GM13977 (cell line): ENCODE measurements at regions not wholly inside any gene's neighbourhood (a gene's known extent, or its start where the extent isn't known, plus 50 kb on each side); places are given as distances from the start of the nearest gene placed in this dataset.
"Not testable (repeated sequence)": the region's sequence is repeated elsewhere in the genome, so short reads cannot be mapped to it uniquely, and the experiment has no call there.

Source experiments
- DNase-seq: peaks from one replicate; pipeline ENCODE4 v3.0.0; 2012; ENCODE audit warnings: low spot score
- CTCF ChIP-seq: IDR thresholded peaks from 2 replicates; pipeline ENCODE4 v1.5.1; 2012; ENCODE audit warnings: mild to moderate bottlenecking, control low read depth; ENCODE audit not compliant: insufficient read depth; ENCODE audit errors: extremely low read depth, missing control alignments
- in situ Hi-C: fragments of 300-500 bp; cut with MboI; formaldehyde crosslinking; loops from one replicate; pipeline ENCODE4 v1.12.0; 2022; ENCODE audit warnings: low sequenced_read_pairs, low pct_unique_long_range_greater_than_20kb, mixed read lengths, inconsistent platforms; ENCODE audit not compliant: unreplicated experiment

GRCh38 chr15:77889009-77889806, 188.3 kb downstream of the TBC1D2B start:
- no peak for DNase-seq
- in situ Hi-C loops: no loop called here
- no peak for TF ChIP-seq CTCF

GRCh38 chr15:77887563-77888429, 189.7 kb downstream of the TBC1D2B start:
- DNase-seq, in situ Hi-C loops: not testable (repeated sequence)

- DNase-seq: no peak
- no peak for TF ChIP-seq CTCF
- in situ Hi-C loops: no loop called here
These were observed 190.6 kb downstream of the TBC1D2B start for GRCh38 chr15:77886805-77887448.

- DNase-seq, in situ Hi-C loops: not testable (repeated sequence)
These were observed 191.5 kb downstream of the TBC1D2B start for GRCh38 chr15:77885877-77886500.

GRCh38 chr15:77883012-77883411, 194.5 kb downstream of the TBC1D2B start:
- DNase-seq, in situ Hi-C loops: not testable (repeated sequence)

GRCh38 chr15:77881950-77882349, 195.6 kb downstream of the TBC1D2B start:
- in situ Hi-C loops: no loop called here
- DNase-seq: no peak
- no peak for TF ChIP-seq CTCF

GRCh38 chr15:77881535-77881934, 196.0 kb downstream of the TBC1D2B start:
- in situ Hi-C loops, DNase-seq: not testable (repeated sequence)

- in situ Hi-C loops, DNase-seq: not testable (repeated sequence)
These were observed 198.0 kb downstream of the TBC1D2B start for GRCh38 chr15:77879466-77879865.
